HG03103 (cell line): ENCODE measurements at regions not wholly inside any gene's neighbourhood (a gene's known extent, or its start where the extent isn't known, plus 50 kb on each side); places are given as distances from the start of the nearest gene placed in this dataset.
"Not testable (repeated sequence)": the region's sequence is repeated elsewhere in the genome, so short reads cannot be mapped to it uniquely, and the experiment has no call there.

ENCODE experiments used
- ATAC-seq: cut with Tn5 transposase; IDR thresholded peaks from one replicate; pipeline ENCODE4 v1.9.1; 2021; ENCODE audit warnings: low read depth; ENCODE audit not compliant: unreplicated experiment

- ATAC-seq = no peak
Measured at GRCh38 chr4:12145768-12146167, 717.1 kb upstream of the HS3ST1 start.

- no peak for ATAC-seq
Measured at GRCh38 chr4:12145106-12145505, 716.4 kb upstream of the HS3ST1 start.

GRCh38 chr4:12144051-12144450, 715.4 kb upstream of the HS3ST1 start:
- no peak for ATAC-seq

- no peak for ATAC-seq
Measured at GRCh38 chr4:12140864-12141263, 712.2 kb upstream of the HS3ST1 start.

- no peak for ATAC-seq
Measured at GRCh38 chr4:12139296-12139695, 710.6 kb upstream of the HS3ST1 start.

- no peak for ATAC-seq
Measured at GRCh38 chr4:12138488-12138887, 709.8 kb upstream of the HS3ST1 start.

GRCh38 chr4:12137575-12137974, 708.9 kb upstream of the HS3ST1 start:
- ATAC-seq = no peak

GRCh38 chr4:12126474-12126873, 697.8 kb upstream of the HS3ST1 start:
- no peak for ATAC-seq

- ATAC-seq = no peak
Measured at GRCh38 chr4:12124138-12124537, 695.4 kb upstream of the HS3ST1 start.

GRCh38 chr4:12123707-12124106, 695.0 kb upstream of the HS3ST1 start:
- no peak for ATAC-seq

- ATAC-seq = no peak
Measured at GRCh38 chr4:12122316-12122715, 693.6 kb upstream of the HS3ST1 start.

- no peak for ATAC-seq
Measured at GRCh38 chr4:12120968-12121367, 692.3 kb upstream of the HS3ST1 start.

- ATAC-seq = no peak
Measured at GRCh38 chr4:12118651-12119213, 690.0 kb upstream of the HS3ST1 start.

GRCh38 chr4:12116009-12116552, 687.4 kb upstream of the HS3ST1 start:
- no peak for ATAC-seq

GRCh38 chr4:12110627-12111026, 681.9 kb upstream of the HS3ST1 start:
- ATAC-seq = no peak

- not testable (repeated sequence) for ATAC-seq
Measured at GRCh38 chr4:12109056-12109455, 680.4 kb upstream of the HS3ST1 start.

- ATAC-seq = no peak
Measured at GRCh38 chr4:12105519-12105918, 676.8 kb upstream of the HS3ST1 start.

GRCh38 chr4:12089920-12090319, 661.2 kb upstream of the HS3ST1 start:
- not testable (repeated sequence) for ATAC-seq

- ATAC-seq = no peak
Measured at GRCh38 chr4:12084690-12085089, 656.0 kb upstream of the HS3ST1 start.

- ATAC-seq = no peak
Measured at GRCh38 chr4:12071316-12071715, 642.6 kb upstream of the HS3ST1 start.

GRCh38 chr4:12053966-12054365, 625.3 kb upstream of the HS3ST1 start:
- ATAC-seq = no peak

GRCh38 chr4:12053556-12053955, 624.9 kb upstream of the HS3ST1 start:
- ATAC-seq = no peak

GRCh38 chr4:12050357-12050756, 621.7 kb upstream of the HS3ST1 start:
- no peak for ATAC-seq
